NCI-H1092 (cell line): ENCODE measurements at regions not wholly inside any gene's neighbourhood (a gene's known extent, or its start where the extent isn't known, plus 50 kb on each side); places are given as distances from the start of the nearest gene placed in this dataset.

Experiments used
- DNase-seq: peaks from one replicate; lab custom pipeline; 2025; lab: John Stamatoyannopoulos, UW

DNA sequence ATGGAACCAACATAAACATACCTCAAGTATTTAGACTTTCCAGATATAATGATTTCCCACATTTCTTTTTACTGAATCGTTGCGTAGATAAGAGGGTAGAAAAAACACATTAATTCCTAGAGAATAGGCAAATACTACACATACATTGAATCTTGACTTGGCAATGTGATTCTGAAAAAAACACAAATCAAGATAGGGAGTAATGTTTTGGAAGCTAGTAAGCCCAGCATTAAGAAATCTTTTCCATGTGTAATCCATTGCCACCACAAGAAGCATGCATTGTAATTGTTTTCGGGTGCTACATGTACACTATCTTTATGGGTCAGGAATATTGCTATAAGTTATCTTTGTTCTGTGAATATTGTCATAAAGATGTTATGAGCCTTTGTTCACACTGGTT lies 269.8 kb upstream of the PDGFD start:
- no peak for DNase-seq

- no peak for DNase-seq
Observed at GRCh38 chr11:104432981-104433380, 269.0 kb upstream of the PDGFD start.

- no peak for DNase-seq
Observed at GRCh38 chr11:104432526-104432925, 268.6 kb upstream of the PDGFD start.

GRCh38 chr11:104422324-104422944 lies 258.5 kb upstream of the PDGFD start:
- no peak for DNase-seq

DNA sequence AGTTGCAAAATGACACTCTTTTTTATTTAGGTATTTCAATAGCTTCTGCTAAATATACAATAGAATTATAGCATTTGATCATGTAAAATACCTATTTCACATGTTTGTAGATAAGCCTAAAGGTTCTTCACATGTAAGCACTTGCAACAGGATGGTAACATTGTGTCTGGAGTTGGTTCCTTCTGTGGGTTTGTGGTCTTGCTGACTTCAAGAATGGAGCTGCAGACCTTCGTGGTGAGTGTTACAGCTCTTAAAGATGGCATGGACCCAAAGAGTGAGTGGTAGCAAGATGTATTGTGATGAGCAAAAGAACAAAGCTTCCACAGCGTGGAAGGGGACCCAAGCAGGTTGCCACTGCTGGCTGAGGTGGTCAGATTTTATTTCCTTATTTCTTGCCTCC lies 246.4 kb upstream of the PDGFD start:
- no peak for DNase-seq

DNA sequence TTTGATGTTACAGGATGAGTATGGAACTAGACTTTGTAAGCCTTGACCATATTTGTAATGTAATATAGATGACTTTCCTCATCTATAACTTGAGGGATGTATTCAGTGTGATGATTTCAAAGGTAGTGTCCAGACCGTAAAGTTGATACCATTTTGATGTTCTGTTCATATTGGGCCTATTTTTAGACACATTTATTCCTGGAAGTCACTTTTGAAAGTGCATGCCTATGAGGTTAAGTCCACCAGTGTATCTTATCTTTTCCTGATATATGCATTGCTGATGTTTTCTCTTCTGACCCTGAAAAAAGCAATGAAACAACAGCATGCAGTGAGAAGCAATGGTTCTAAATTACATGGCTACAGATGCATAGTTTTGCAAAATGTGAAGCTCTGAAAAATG lies 244.7 kb upstream of the PDGFD start:
- DNase-seq = no peak

DNA sequence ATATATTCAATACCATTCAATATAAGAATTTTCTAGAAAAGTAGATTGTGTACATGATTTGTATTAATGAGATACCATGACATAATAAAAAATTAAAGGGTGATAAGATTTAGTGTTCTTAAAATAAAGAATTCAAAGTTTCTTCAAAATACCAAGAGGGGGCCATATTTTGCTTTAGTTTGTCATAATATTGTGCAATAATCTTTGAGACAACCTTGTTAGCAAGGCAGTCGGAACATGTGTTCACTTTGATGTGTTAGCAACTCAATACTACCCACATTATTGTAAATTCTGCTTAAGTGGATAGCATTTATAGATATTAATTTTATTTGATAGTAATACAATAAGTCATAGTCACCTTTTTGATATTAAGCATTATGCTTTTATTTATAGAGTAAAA lies 241.3 kb upstream of the PDGFD start:
- no peak for DNase-seq

DNA sequence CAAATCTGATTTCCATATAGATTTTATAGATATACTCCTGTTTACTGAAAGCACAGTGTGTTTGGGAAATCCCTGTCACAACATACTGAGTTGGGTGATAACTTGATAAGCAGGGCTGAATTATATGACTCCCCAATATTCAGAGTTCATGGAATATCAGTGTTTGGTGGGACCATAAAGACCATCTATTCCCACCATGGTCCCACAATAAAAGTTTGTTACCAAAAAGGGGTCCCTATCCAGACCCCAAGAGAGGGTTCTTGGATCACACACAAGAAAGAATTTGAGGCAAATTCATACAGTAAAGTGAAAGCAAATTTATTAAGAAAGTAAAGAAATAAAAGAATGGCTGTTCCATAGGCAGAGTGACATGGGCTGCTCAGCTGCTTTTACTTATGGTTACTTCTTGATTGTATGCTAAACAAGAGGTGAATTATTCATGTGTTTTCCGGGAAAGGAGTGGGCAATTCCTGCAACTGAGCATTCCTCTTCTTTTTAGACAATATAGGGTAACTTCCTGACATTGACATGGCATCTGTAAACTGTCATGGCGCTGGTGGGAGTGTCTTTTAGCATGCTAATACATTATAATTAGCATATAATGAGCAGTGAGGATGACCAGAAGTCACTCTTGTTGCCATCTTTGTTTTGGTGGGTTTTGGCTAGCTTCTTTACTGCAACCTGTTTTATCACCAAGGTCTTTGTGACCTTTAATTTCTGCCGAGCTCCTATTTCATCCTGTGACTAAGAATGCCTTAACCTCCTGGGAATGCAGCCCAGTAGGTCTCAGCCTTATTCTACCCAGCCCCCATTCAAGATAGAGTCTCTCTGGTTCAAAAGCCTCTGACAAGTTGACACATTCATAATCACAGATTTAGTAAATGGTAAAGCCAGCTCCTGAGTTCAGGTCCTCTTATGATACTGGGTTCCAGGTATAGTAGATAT lies 240.6 kb upstream of the PDGFD start:
- DNase-seq = no peak

DNA sequence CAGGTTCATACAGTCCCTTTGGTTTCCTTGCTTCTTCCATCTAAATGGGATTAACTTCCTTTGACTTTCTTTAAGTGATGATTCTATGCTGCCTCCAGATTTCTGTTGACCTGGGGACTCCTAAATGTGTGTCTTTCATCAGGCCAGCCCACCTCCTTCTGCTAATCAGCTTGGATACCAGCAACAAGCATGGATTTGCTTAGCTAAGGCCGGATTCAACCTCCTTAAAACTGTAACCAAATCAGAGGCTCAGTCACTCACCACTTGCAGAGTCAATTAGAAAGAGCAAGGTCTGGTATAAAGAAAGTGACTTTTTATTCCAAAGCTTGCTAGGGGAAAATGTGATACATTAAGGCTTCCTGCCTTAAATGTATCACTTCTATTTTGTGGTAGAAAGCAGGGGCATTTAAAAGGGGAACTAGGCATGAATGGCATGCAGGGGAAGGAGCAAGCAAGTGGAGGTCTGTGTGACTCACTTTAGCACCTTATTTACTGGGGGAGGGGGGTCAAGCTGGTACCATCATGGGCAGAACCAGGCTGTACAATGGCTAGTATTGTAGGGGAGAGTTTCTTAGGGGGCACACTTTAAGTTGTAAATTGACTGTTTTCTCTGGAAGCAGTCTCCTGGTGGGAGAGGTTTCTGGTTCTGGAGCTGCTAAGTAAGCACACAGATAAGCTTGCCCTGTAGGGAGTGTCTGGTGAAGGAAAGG lies 239.0 kb upstream of the PDGFD start:
- DNase-seq = no peak

GRCh38 chr11:104394508-104394907 lies 230.6 kb upstream of the PDGFD start:
- DNase-seq = no peak

DNA sequence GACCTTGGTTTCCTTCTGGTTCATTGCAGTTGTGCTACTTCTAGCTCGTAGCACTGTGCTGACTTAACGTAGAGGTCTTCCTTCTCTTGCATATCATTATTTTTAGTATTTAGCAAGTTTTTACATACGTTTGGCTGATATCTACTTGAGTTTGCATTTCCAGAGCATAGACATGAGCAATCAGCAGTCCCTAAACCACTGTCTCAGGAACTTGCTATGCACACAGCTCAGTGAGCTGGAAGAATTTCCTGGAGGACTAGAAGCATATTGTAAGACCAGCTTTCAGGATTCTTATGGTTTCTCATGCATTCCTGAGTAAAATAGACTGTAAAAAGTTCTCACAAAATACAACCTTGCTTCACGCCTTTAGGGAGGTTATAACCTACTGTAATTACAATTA lies 226.7 kb upstream of the PDGFD start:
- DNase-seq = no peak

GRCh38 chr11:104385884-104386283 lies 221.9 kb upstream of the PDGFD start:
- no peak for DNase-seq

GRCh38 chr11:104380358-104380757 lies 216.4 kb upstream of the PDGFD start:
- no peak for DNase-seq

GRCh38 chr11:104372111-104372510 lies 208.2 kb upstream of the PDGFD start:
- no peak for DNase-seq

- no peak for DNase-seq
Observed at GRCh38 chr11:104370478-104370877, 206.5 kb upstream of the PDGFD start.

- DNase-seq = no peak
Observed at GRCh38 chr11:104369761-104370160, 205.8 kb upstream of the PDGFD start.

GRCh38 chr11:104366321-104366734 lies 202.4 kb upstream of the PDGFD start:
- DNase-seq = no peak

DNA sequence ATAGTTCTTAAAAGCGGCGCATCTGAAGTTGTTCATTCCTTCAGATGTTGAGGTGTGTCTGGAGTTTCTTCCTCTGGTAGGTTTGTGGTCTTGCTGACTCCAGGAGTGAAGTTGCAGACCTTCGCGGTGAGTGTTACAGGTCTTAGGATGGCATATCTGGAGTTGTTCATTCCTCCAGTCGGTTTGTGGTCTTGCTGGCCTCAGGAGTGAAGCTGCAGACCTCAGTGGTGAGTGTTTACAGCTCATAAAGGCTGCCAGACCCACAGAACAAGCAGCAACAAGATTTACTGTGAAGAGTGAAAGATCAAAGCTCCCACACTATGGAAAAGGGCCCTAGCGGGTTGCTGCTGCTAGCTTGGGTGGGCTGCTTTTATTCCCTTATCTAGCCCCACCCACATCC lies 201.7 kb upstream of the PDGFD start:
- no peak for DNase-seq

DNA sequence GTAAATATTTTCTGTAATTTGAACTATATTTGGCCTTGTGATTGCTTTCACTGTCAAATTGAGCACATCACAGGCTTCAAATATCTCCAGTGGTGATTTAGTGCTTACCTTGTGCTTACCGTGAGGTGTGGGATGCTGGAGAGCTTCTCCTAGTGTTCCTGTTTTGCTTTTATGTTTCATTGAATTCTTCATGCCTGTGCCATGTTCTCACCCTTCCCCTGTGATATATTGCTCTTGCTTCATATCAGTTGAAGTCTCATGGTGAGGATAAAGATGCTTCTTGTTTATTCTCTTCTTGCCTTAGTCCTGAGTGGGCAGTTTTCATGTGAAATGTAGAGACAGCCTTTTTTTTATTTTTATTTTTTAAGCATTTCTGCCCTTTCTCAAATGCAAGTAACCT lies 198.0 kb upstream of the PDGFD start:
- DNase-seq = no peak

- DNase-seq = no peak
Observed at GRCh38 chr11:104352036-104352435, 188.1 kb upstream of the PDGFD start.

DNA sequence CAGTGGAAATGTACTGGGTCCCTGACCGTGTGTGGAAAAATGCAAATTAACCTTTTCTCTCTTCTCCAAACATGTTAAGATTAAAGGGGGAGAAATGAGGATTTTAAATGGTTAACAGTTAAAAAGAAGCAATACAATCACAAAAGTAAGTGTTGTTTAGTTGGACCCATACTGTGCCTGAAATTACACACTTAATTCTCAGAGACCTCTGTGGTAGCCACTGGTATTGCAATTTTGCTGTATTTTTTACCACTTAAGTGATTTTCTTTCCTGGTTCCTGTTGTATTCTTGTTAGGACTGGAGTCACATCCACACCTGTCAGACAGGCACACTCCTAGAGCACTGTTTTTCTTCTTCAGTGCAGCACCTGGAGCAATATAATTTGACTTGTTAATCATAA lies 179.6 kb upstream of the PDGFD start:
- DNase-seq = no peak

GRCh38 chr11:104340590-104340989 lies 176.6 kb upstream of the PDGFD start:
- no peak for DNase-seq

- no peak for DNase-seq
Observed at GRCh38 chr11:104339380-104339831, 175.5 kb upstream of the PDGFD start.
